ENCODE measurements at regions not wholly inside any gene's neighbourhood (a gene's known extent, or its start where the extent isn't known, plus 50 kb on each side); places are given as distances from the start of the nearest gene placed in this dataset.

DNA sequence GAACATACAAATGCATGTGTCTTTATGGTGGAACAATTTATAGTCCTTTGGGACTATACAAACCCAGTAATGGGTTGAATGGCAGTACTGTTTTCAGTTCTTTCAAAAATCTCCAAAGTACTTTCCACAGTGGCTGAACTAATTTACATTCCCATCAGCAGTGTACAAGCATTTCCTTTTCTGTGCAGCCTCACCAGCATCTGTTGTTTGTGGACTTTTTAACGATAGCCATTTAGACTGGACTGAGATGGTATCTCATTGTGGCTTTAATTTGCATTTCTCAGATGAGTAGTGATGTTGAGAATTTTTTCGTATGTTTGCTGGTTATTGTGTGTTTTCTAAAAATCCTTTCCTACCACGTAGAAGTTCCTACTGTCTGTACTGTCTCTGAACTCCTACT lies 327.2 kb upstream of the ZFP64 start:
- TF ChIP-seq EZH2 (IDR thresholded peaks at IDR 0.05; ENCODE audit: borderline replicate concordance, insufficient read depth, low read depth, low read length, poor library complexity, severe bottlenecking): no peak
- TF ChIP-seq, protein P1, sequence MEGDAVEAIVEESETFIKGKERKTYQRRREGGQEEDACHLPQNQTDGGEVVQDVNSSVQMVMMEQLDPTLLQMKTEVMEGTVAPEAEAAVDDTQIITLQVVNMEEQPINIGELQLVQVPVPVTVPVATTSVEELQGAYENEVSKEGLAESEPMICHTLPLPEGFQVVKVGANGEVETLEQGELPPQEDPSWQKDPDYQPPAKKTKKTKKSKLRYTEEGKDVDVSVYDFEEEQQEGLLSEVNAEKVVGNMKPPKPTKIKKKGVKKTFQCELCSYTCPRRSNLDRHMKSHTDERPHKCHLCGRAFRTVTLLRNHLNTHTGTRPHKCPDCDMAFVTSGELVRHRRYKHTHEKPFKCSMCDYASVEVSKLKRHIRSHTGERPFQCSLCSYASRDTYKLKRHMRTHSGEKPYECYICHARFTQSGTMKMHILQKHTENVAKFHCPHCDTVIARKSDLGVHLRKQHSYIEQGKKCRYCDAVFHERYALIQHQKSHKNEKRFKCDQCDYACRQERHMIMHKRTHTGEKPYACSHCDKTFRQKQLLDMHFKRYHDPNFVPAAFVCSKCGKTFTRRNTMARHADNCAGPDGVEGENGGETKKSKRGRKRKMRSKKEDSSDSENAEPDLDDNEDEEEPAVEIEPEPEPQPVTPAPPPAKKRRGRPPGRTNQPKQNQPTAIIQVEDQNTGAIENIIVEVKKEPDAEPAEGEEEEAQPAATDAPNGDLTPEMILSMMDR (IDR thresholded peaks at IDR 0.05): no peak
